HG03175 (cell line): ENCODE measurements at regions not wholly inside any gene's neighbourhood (a gene's known extent, or its start where the extent isn't known, plus 50 kb on each side); places are given as distances from the start of the nearest gene placed in this dataset.
"Not testable (repeated sequence)": the region's sequence is repeated elsewhere in the genome, so short reads cannot be mapped to it uniquely, and the experiment has no call there.

Experiments used
- ATAC-seq: cut with Tn5 transposase; IDR thresholded peaks from one replicate; pipeline ENCODE4 v1.9.1; 2021; ENCODE audit warnings: mild to moderate bottlenecking, moderate library complexity; ENCODE audit not compliant: unreplicated experiment

- ATAC-seq = no peak
Observed at GRCh38 chr12:47610686-47611252, 95.1 kb downstream of the RPAP3 start.

- ATAC-seq = no peak
Observed at GRCh38 chr12:47609806-47610205, 96.0 kb downstream of the RPAP3 start.

- ATAC-seq = not testable (repeated sequence)
Observed at GRCh38 chr12:47608671-47609070, 97.2 kb downstream of the RPAP3 start.

- no peak for ATAC-seq
Observed at GRCh38 chr12:47604221-47604873, 101.5 kb downstream of the RPAP3 start.

GRCh38 chr12:47602949-47603558 lies 102.8 kb downstream of the RPAP3 start:
- ATAC-seq = no peak

GRCh38 chr12:47602325-47602724 lies 103.5 kb downstream of the RPAP3 start:
- ATAC-seq = no peak

- no peak for ATAC-seq
Observed at GRCh38 chr12:47601071-47601470, 104.8 kb downstream of the RPAP3 start.

- no peak for ATAC-seq
Observed at GRCh38 chr12:47591795-47592194, 114.0 kb downstream of the RPAP3 start.

GRCh38 chr12:47591361-47591791 lies 114.5 kb downstream of the RPAP3 start:
- ATAC-seq = no peak

- no peak for ATAC-seq
Observed at GRCh38 chr12:47590771-47591360, 115.0 kb downstream of the RPAP3 start.

- no peak for ATAC-seq
Observed at GRCh38 chr12:47586952-47587669, 118.7 kb downstream of the RPAP3 start.

- ATAC-seq = no peak
Observed at GRCh38 chr12:47585507-47585906, 120.3 kb downstream of the RPAP3 start.

GRCh38 chr12:47578836-47579235 lies 127.0 kb downstream of the RPAP3 start:
- no peak for ATAC-seq

GRCh38 chr12:47577206-47577989 lies 128.4 kb downstream of the RPAP3 start:
- no peak for ATAC-seq

GRCh38 chr12:47576289-47576945 lies 129.4 kb downstream of the RPAP3 start:
- no peak for ATAC-seq

GRCh38 chr12:47574252-47575021 lies 131.4 kb downstream of the RPAP3 start:
- ATAC-seq = no peak

- no peak for ATAC-seq
Observed at GRCh38 chr12:47573146-47573659, 132.6 kb downstream of the RPAP3 start.

- ATAC-seq = no peak
Observed at GRCh38 chr12:47570151-47570550, 135.7 kb downstream of the RPAP3 start.

- ATAC-seq = no peak
Observed at GRCh38 chr12:47562201-47562600, 143.6 kb downstream of the RPAP3 start.
